Epithelial cell of proximal tubule (primary cell): ENCODE measurements at regions not wholly inside any gene's neighbourhood (a gene's known extent, or its start where the extent isn't known, plus 50 kb on each side); places are given as distances from the start of the nearest gene placed in this dataset.

Experiments used
- DNase-seq: peaks from one replicate; pipeline ENCODE4 v3.0.0-alpha.2; 2011; ENCODE audit warnings: low read depth
- H3K4me3 ChIP-seq: 2 replicates; pipeline ENCODE4 v1.5.1; 2011; ENCODE audit warnings: low read depth, mild to moderate bottlenecking, low read length
- CTCF ChIP-seq: conservative IDR thresholded peaks from 2 replicates; pipeline ENCODE4 v1.5.1; 2012; ENCODE audit warnings: low read depth, mild to moderate bottlenecking, low read length

GRCh38 chr5:162474239-162474638 is 406.7 kb downstream of the GABRG2 start:
- TF ChIP-seq CTCF, result no peak
- no peak overlapping the region for H3K4me3 ChIP-seq
- no peak for DNase-seq

- no peak for TF ChIP-seq CTCF
- DNase-seq, result no peak
- no peak overlapping the region for H3K4me3 ChIP-seq
Measured at GRCh38 chr5:162484095-162484494, 416.5 kb downstream of the GABRG2 start.

GRCh38 chr5:162484986-162485385 is 417.4 kb downstream of the GABRG2 start:
- DNase-seq, result no peak

GRCh38 chr5:162485666-162486292 is 418.2 kb downstream of the GABRG2 start:
- no peak for DNase-seq
- H3K4me3 ChIP-seq, result no peak overlapping the region
- no peak for TF ChIP-seq CTCF

More at GRCh38 chr5:162484986-162485385, 417.4 kb downstream of the GABRG2 start:
- no peak for TF ChIP-seq CTCF
- H3K4me3 ChIP-seq, result no peak overlapping the region

- TF ChIP-seq CTCF, result no peak
- no peak for DNase-seq
- no peak overlapping the region for H3K4me3 ChIP-seq
Measured at GRCh38 chr5:162487528-162488525, 420.3 kb downstream of the GABRG2 start.

GRCh38 chr5:162496100-162496808 is 428.7 kb downstream of the GABRG2 start:
- no peak for DNase-seq
- TF ChIP-seq CTCF, result no peak
- no peak overlapping the region for H3K4me3 ChIP-seq
